Esophagus squamous epithelium (tissue), 4 donors: ENCODE measurements at regions not wholly inside any gene's neighbourhood (a gene's known extent, or its start where the extent isn't known, plus 50 kb on each side); places are given as distances from the start of the nearest gene placed in this dataset.

Source experiments
- CTCF ChIP-seq, 6 experiments: fragments of 450-650 bp in 4 of 6; fragments of 200-600 bp in 2 of 6; sonication (generic) in 2 of 6; IDR thresholded peaks; one replicate each; pipeline ENCODE4 v1.5.1; 2016 to 2019; ENCODE audit warnings: antibody characterized with exemption in 6 of 6, mild to moderate bottlenecking in 4 of 6, moderate library complexity in 4 of 6
- POLR2A ChIP-seq, 4 donors: fragments of 450-650 bp; IDR thresholded peaks; one replicate each; pipeline ENCODE4 v1.6.1; 2017; ENCODE audit warnings: antibody characterized with exemption in 4 of 4, mild to moderate bottlenecking in 4 of 4, moderate library complexity in 3 of 4

GRCh38 chr9:86563936-86564335, 209.7 kb upstream of the TUT7 start:
- no peak for TF ChIP-seq CTCF (IDR thresholded peaks at IDR 0.05)
- TF ChIP-seq POLR2A (IDR thresholded peaks at IDR 0.05) = no peak
